A204.1 (cell line): ENCODE measurements at regions not wholly inside any gene's neighbourhood (a gene's known extent, or its start where the extent isn't known, plus 50 kb on each side); places are given as distances from the start of the nearest gene placed in this dataset.
"Not testable (repeated sequence)": the region's sequence is repeated elsewhere in the genome, so short reads cannot be mapped to it uniquely, and the experiment has no call there.

ENCODE experiments used
- FAIRE-seq: peaks from 2 replicates; lab custom pipeline; 2012; peaks lifted over from hg19 to GRCh38; lab: Jason Lieb, UNC

GRCh38 chr3:87873136-87873535 lies 185.7 kb downstream of the CGGBP1 start:
- no peak for FAIRE-seq

GRCh38 chr3:87867001-87867400 lies 191.8 kb downstream of the CGGBP1 start:
- FAIRE-seq: no peak

- no peak for FAIRE-seq
These were observed 202.7 kb downstream of the CGGBP1 start for GRCh38 chr3:87856126-87856525.

- no peak for FAIRE-seq
These were observed 203.2 kb downstream of the CGGBP1 start for GRCh38 chr3:87855616-87856015.

- no peak for FAIRE-seq
These were observed 203.6 kb downstream of the CGGBP1 start for GRCh38 chr3:87855211-87855610.

- no peak for FAIRE-seq
These were observed 210.8 kb downstream of the CGGBP1 start for GRCh38 chr3:87848003-87848402.

- FAIRE-seq: no peak
These were observed 221.7 kb downstream of the CGGBP1 start for GRCh38 chr3:87837076-87837475.

GRCh38 chr3:87836026-87836425 lies 222.8 kb downstream of the CGGBP1 start:
- FAIRE-seq: no peak

- no peak for FAIRE-seq
These were observed 223.6 kb downstream of the CGGBP1 start for GRCh38 chr3:87835236-87835635.

- FAIRE-seq: no peak
These were observed 224.5 kb downstream of the CGGBP1 start for GRCh38 chr3:87834327-87834726.

- no peak for FAIRE-seq
These were observed 225.8 kb downstream of the CGGBP1 start for GRCh38 chr3:87833039-87833377.

- FAIRE-seq: no peak
These were observed 230.8 kb downstream of the CGGBP1 start for GRCh38 chr3:87828046-87828445.

- FAIRE-seq: no peak
These were observed 236.2 kb downstream of the CGGBP1 start for GRCh38 chr3:87822563-87822962.

- FAIRE-seq: not testable (repeated sequence)
These were observed 245.3 kb downstream of the CGGBP1 start for GRCh38 chr3:87813503-87813902.

- no peak for FAIRE-seq
These were observed 246.9 kb downstream of the CGGBP1 start for GRCh38 chr3:87811953-87812352.

GRCh38 chr3:87810452-87811016 lies 248.3 kb downstream of the CGGBP1 start:
- no peak for FAIRE-seq

- FAIRE-seq: no peak
These were observed 253.1 kb downstream of the CGGBP1 start for GRCh38 chr3:87805670-87806069.

- FAIRE-seq: no peak
These were observed 257.4 kb downstream of the CGGBP1 start for GRCh38 chr3:87801409-87801808.

GRCh38 chr3:87800516-87800915 lies 258.3 kb downstream of the CGGBP1 start:
- no peak for FAIRE-seq

- FAIRE-seq: no peak
These were observed 260.2 kb downstream of the CGGBP1 start for GRCh38 chr3:87798567-87798947.

- no peak for FAIRE-seq
These were observed 260.8 kb downstream of the CGGBP1 start for GRCh38 chr3:87797872-87798566.

GRCh38 chr3:87796843-87797185 lies 262.0 kb downstream of the CGGBP1 start:
- FAIRE-seq: no peak

GRCh38 chr3:87796137-87796842 lies 262.5 kb downstream of the CGGBP1 start:
- FAIRE-seq: no peak

GRCh38 chr3:87795701-87796100 lies 263.1 kb downstream of the CGGBP1 start:
- FAIRE-seq: no peak
